ENCODE measurements at regions not wholly inside any gene's neighbourhood (a gene's known extent, or its start where the extent isn't known, plus 50 kb on each side); places are given as distances from the start of the nearest gene placed in this dataset.
"Not testable (repeated sequence)": the region's sequence is repeated elsewhere in the genome, so short reads cannot be mapped to it uniquely, and the experiment has no call there.

DNA sequence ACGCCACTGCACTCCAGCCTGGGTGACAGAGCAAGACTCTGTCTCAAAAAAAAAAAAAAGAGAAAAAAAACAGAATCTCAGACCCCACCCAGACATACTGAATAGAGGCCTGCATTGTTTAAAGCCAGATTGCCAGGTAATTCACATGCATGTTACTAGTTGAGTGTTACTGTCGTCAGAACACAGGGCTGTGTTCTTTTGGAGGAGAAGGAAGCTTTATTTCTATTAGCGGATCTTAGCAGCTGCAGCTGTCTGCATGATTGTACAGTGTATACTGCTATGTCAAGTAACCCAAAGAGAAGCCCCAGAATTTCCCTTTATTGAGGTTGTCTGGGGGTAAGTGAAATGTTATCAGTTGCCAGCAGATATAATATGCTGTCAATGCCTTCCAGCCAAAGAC is 496.6 kb upstream of the NAALADL2 start:
- intact Hi-C loops (cut with micrococcal nuclease; ENCODE audit: unreplicated experiment) = no loop called here
- H3K9me3 ChIP-seq (ENCODE audit: low read length) = no peaks in the 10 kb centered on the region
- no peak overlapping the region for H2AFZ ChIP-seq (ENCODE audit: low read length)
- no peaks in the 10 kb centered on the region for H3K79me2 ChIP-seq (ENCODE audit: insufficient read depth, low read depth, low read length)
- H3K4me3 ChIP-seq (ENCODE audit: low read depth, low read length, poor library complexity, severe bottlenecking) = no peak overlapping the region
- CTCF ChIA-PET (ENCODE audit: unreplicated experiment) = no interaction called here
- H3K4me1 ChIP-seq (ENCODE audit: insufficient read depth, low read length, poor library complexity, severe bottlenecking) = no peaks in the 10 kb centered on the region
- no peak overlapping the region for H3K4me2 ChIP-seq (ENCODE audit: low read length)
- no peak for DNase-seq (ENCODE audit: low spot score)
- no peaks in the 10 kb centered on the region for H4K20me1 ChIP-seq (ENCODE audit: insufficient read depth, low read length)
- H3K36me3 ChIP-seq (ENCODE audit: insufficient read depth, low read length) = no peaks in the 10 kb centered on the region
- H3K27ac ChIP-seq (ENCODE audit: low read depth, low read length, poor library complexity, severe bottlenecking) = no peak overlapping the region
- TF ChIP-seq EZH2phosphoT487 (IDR thresholded peaks at IDR 0.05; ENCODE audit: borderline replicate concordance, low read depth, low read length) = no peak
- no peak for TF ChIP-seq CTCF (conservative IDR thresholded peaks at IDR 0.05; ENCODE audit: low read length)
- BruUV-seq (replicated peaks) = no TSS peak
- POLR2A ChIA-PET = no interaction called here
- H3K9me2 ChIP-seq (ENCODE audit: insufficient read depth, low read length) = no peaks in the 10 kb centered on the region

DNA sequence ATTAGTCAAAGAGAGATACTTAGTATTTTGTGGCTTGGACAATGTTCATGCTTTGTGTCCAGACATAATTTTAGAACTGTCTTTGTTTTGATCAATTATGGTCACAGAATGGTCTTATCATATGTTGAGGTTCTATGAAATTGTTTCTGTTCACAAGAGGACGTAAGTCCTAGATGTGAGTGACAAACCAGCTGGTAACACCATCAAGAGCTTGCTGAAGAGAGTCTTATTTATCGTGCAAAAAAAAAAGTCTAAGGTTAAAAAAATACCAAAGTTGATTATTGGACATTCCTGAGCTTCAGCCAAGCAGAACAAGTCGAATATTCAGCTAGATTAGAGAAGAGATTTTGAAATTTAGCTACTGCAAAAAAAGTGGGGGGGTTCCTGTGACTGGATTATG is 495.9 kb upstream of the NAALADL2 start:
- intact Hi-C loops (cut with micrococcal nuclease; ENCODE audit: unreplicated experiment) = no loop called here
- BruUV-seq (replicated peaks) = no TSS peak

GRCh38 chr3:174365796-174366195 is 493.3 kb upstream of the NAALADL2 start:
- POLR2A ChIA-PET = interaction anchor here (0.6 kb wide), 1 partner anchor 101 kb away, joined by 7 read pairs; no protein-coding TSS in a partner anchor
- Histone ChIP-seq H3K27ac (ENCODE audit: low read depth, low read length, poor library complexity, severe bottlenecking) (no peak overlapping the region), H3K4me2 (ENCODE audit: low read length) (no peak overlapping the region), H3K36me3 (ENCODE audit: insufficient read depth, low read length) (no peaks in the 10 kb centered on the region), H2AFZ (ENCODE audit: low read length) (no peak overlapping the region), H3K9me2 (ENCODE audit: insufficient read depth, low read length) (no peaks in the 10 kb centered on the region), H3K4me3 (ENCODE audit: low read depth, low read length, poor library complexity, severe bottlenecking) (no peak overlapping the region), H3K79me2 (ENCODE audit: insufficient read depth, low read depth, low read length) (no peaks in the 10 kb centered on the region), H3K9me3 (ENCODE audit: low read length) (no peaks in the 10 kb centered on the region), H3K4me1 (ENCODE audit: insufficient read depth, low read length, poor library complexity, severe bottlenecking) (no peaks in the 10 kb centered on the region), H4K20me1 (ENCODE audit: insufficient read depth, low read length) (no peaks in the 10 kb centered on the region)
- BruUV-seq (replicated peaks) = no TSS peak
- DNase-seq (ENCODE audit: low spot score) = no peak
- CTCF ChIA-PET (ENCODE audit: unreplicated experiment) = no interaction called here
- TF ChIP-seq CTCF (conservative IDR thresholded peaks at IDR 0.05; ENCODE audit: low read length) (no peak), EZH2phosphoT487 (IDR thresholded peaks at IDR 0.05; ENCODE audit: borderline replicate concordance, low read depth, low read length) (no peak)
- intact Hi-C loops (cut with micrococcal nuclease; ENCODE audit: unreplicated experiment) = no loop called here

More for the DNA sequence above, 495.9 kb upstream of the NAALADL2 start:
- Histone ChIP-seq H3K4me3 (ENCODE audit: low read depth, low read length, poor library complexity, severe bottlenecking) (no peak overlapping the region), H2AFZ (ENCODE audit: low read length) (no peak overlapping the region), H3K36me3 (ENCODE audit: insufficient read depth, low read length) (no peaks in the 10 kb centered on the region), H3K4me1 (ENCODE audit: insufficient read depth, low read length, poor library complexity, severe bottlenecking) (no peaks in the 10 kb centered on the region), H3K79me2 (ENCODE audit: insufficient read depth, low read depth, low read length) (no peaks in the 10 kb centered on the region), H3K4me2 (ENCODE audit: low read length) (no peak overlapping the region), H4K20me1 (ENCODE audit: insufficient read depth, low read length) (no peaks in the 10 kb centered on the region), H3K27ac (ENCODE audit: low read depth, low read length, poor library complexity, severe bottlenecking) (no peak overlapping the region), H3K9me3 (ENCODE audit: low read length) (no peaks in the 10 kb centered on the region), H3K9me2 (ENCODE audit: insufficient read depth, low read length) (no peaks in the 10 kb centered on the region)
- CTCF ChIA-PET (ENCODE audit: unreplicated experiment) = no interaction called here
- DNase-seq (ENCODE audit: low spot score) = no peak
- POLR2A ChIA-PET = no interaction called here
- TF ChIP-seq CTCF (conservative IDR thresholded peaks at IDR 0.05; ENCODE audit: low read length) = no peak
- no peak for TF ChIP-seq EZH2phosphoT487 (IDR thresholded peaks at IDR 0.05; ENCODE audit: borderline replicate concordance, low read depth, low read length)

DNA sequence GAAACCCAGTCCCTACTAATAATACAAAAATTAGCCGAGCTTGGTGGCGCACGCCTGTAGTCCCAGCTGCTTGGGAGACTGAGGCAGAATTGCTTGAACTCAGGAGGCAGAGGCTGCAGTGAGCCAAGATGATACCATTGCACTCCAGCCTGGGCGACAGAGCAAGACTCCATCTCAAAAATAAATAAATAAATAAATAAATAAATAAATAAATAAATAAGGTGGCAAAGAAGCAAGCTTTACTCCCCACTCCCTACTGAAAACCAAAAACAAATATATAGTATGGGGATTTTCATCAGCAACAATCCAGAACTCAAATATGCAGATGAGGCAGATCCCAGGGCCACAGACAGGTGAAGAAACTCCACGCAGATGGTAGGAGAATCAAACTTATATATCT is 492.2 kb upstream of the NAALADL2 start:
- H3K4me2 ChIP-seq (ENCODE audit: low read length); H3K27ac ChIP-seq (ENCODE audit: low read depth, low read length, poor library complexity, severe bottlenecking); H3K4me1 ChIP-seq (ENCODE audit: insufficient read depth, low read length, poor library complexity, severe bottlenecking); CTCF ChIA-PET (ENCODE audit: unreplicated experiment); H3K79me2 ChIP-seq (ENCODE audit: insufficient read depth, low read depth, low read length); H3K4me3 ChIP-seq (ENCODE audit: low read depth, low read length, poor library complexity, severe bottlenecking); POLR2A ChIA-PET; DNase-seq (ENCODE audit: low spot score); BruUV-seq (replicated peaks); H3K36me3 ChIP-seq (ENCODE audit: insufficient read depth, low read length); H3K9me2 ChIP-seq (ENCODE audit: insufficient read depth, low read length); H4K20me1 ChIP-seq (ENCODE audit: insufficient read depth, low read length); H2AFZ ChIP-seq (ENCODE audit: low read length); H3K9me3 ChIP-seq (ENCODE audit: low read length); intact Hi-C loops (cut with micrococcal nuclease; ENCODE audit: unreplicated experiment): not testable (repeated sequence)
